H1 (cell line): ENCODE measurements at regions not wholly inside any gene's neighbourhood (a gene's known extent, or its start where the extent isn't known, plus 50 kb on each side); places are given as distances from the start of the nearest gene placed in this dataset.

Source experiments
- CTCF ChIA-PET: fragments of 300-600 bp; sonication (Branson Sonifier 250); formaldehyde crosslinking; loops from one replicate; lab custom pipeline; 2021; ENCODE audit not compliant: partially characterized antibody; lab: Charles Lee
- POLR2A ChIA-PET: fragments of 300-600 bp; sonication (Branson Sonifier 250); formaldehyde crosslinking; loops from one replicate; lab custom pipeline; 2021; ENCODE audit warnings: inconsistent platforms; ENCODE audit not compliant: partially characterized antibody; lab: Charles Lee
- DNase-seq, 2 experiments: peaks; one replicate each; pipeline versions ENCODE4 v3.0.0 to v3.0.0-alpha.2; 2010 to 2022; ENCODE audit warnings: low spot score in 2 of 2, low read depth in 1 of 2, mixed read lengths in 1 of 2
- FAIRE-seq: peaks from 2 replicates; lab custom pipeline; 2011; peaks lifted over from hg19 to GRCh38; lab: Jason Lieb, UNC
- H2AFZ ChIP-seq: 2 replicates; pipeline ENCODE4 v1.8.1; 2012; ENCODE audit warnings: low read length, inconsistent platforms
- H2AK5ac ChIP-seq: 2 replicates; pipeline ENCODE4 v1.6.1; 2013; ENCODE audit warnings: low read depth, low read length
- H2BK120ac ChIP-seq: replicated peaks from 2 replicates; pipeline ENCODE3; 2013; ENCODE audit warnings: low read depth, low read length, inconsistent platforms
- H2BK12ac ChIP-seq: 2 replicates; pipeline ENCODE4 v1.6.1; 2013; ENCODE audit warnings: low read depth, low read length
- H2BK15ac ChIP-seq: 2 replicates; pipeline ENCODE4 v1.6.1; 2013; ENCODE audit warnings: low read length
- H2BK20ac ChIP-seq: 2 replicates; pipeline ENCODE4 v1.6.1; 2013; ENCODE audit warnings: low read length
- H2BK5ac ChIP-seq: 2 replicates; pipeline ENCODE4 v1.6.1; 2013; ENCODE audit warnings: low read depth, low read length
- H3K14ac ChIP-seq: 2 replicates; pipeline ENCODE4 v1.6.1; 2013; ENCODE audit warnings: inconsistent platforms; ENCODE audit not compliant: insufficient read length
- H3K18ac ChIP-seq: 2 replicates; pipeline ENCODE4 v1.6.1; 2013; ENCODE audit warnings: low read length; ENCODE audit errors: extremely low read depth
- H3K23ac ChIP-seq: 2 replicates; pipeline ENCODE4 v1.6.1; 2013; ENCODE audit warnings: inconsistent platforms; ENCODE audit not compliant: insufficient read length
- H3K23me2 ChIP-seq: 2 replicates; pipeline ENCODE4 v1.6.1; 2013; ENCODE audit warnings: low read depth, low read length
- H3K27ac ChIP-seq: 2 replicates; pipeline ENCODE4 v1.6.1; 2011; ENCODE audit warnings: low read depth, low read length, inconsistent platforms
- H3K27me3 ChIP-seq, 4 experiments: replicated peaks in 1 of 4; 1 replicate in 1 of 4; 2 replicates in 3 of 4; pipeline versions ENCODE4 v1.6.1 to v1.8.1; 2011 to 2013; ENCODE audit warnings: low read length in 3 of 4, mild to moderate bottlenecking in 3 of 4, inconsistent platforms in 2 of 4, mixed read lengths in 2 of 4, moderate library complexity in 1 of 4; ENCODE audit not compliant: control insufficient read depth in 3 of 4, insufficient read depth in 3 of 4; ENCODE audit errors: extremely low read depth in 1 of 4
- H3K36me3 ChIP-seq, 4 experiments: 2 replicates each; pipeline versions ENCODE4 v1.6.1 to v1.8.1; 2011 to 2013; ENCODE audit warnings: mild to moderate bottlenecking in 4 of 4, low read length in 3 of 4, moderate library complexity in 2 of 4, control low read depth in 1 of 4, inconsistent platforms in 1 of 4; ENCODE audit not compliant: insufficient read depth in 4 of 4, control insufficient read depth in 2 of 4
- H3K4ac ChIP-seq: replicated peaks from 2 replicates; pipeline ENCODE3; 2013; ENCODE audit warnings: low read length, low read depth, mixed read lengths, inconsistent platforms; ENCODE audit not compliant: insufficient read length
- H3K4me1 ChIP-seq, 4 experiments: replicated peaks in 1 of 4; 1 replicate in 1 of 4; 2 replicates in 3 of 4; pipeline versions ENCODE4 v1.6.1 to v1.8.1; 2011 to 2013; ENCODE audit warnings: low read length in 3 of 4, inconsistent platforms in 2 of 4, mixed read lengths in 1 of 4; ENCODE audit not compliant: insufficient read depth in 4 of 4, control insufficient read depth in 3 of 4
- H3K4me2 ChIP-seq, 2 experiments: 2 replicates each; pipeline versions ENCODE4 v1.6.1 to v1.8.1; 2011 to 2013; ENCODE audit warnings: low read depth in 2 of 2, low read length in 2 of 2, control low read depth in 1 of 2, inconsistent platforms in 1 of 2, mild to moderate bottlenecking in 1 of 2; ENCODE audit not compliant: insufficient read depth in 1 of 2
- H3K4me3 ChIP-seq, 4 experiments: fragments of 200-600, 300-600 bp in 1 of 4; sonication (generic), shearing (Covaris generic), sonication (Bioruptor Twin) in 1 of 4; 2 replicates each; pipeline versions ENCODE4 v1.5.1 to v1.8.1; 2011 to 2016; ENCODE audit warnings: low read length in 4 of 4, low read depth in 3 of 4, control low read depth in 2 of 4, inconsistent platforms in 2 of 4, mild to moderate bottlenecking in 2 of 4, mixed read lengths in 1 of 4, moderate library complexity in 1 of 4; ENCODE audit not compliant: insufficient read depth in 2 of 4; ENCODE audit errors: extremely low read depth in 1 of 4
- H3K56ac ChIP-seq: replicated peaks from 2 replicates; pipeline ENCODE3; 2013; ENCODE audit warnings: low read depth, mild to moderate bottlenecking, mixed read lengths, low read length, inconsistent platforms; ENCODE audit not compliant: insufficient read length
- H3K79me1 ChIP-seq: 2 replicates; pipeline ENCODE4 v1.6.1; 2013; ENCODE audit warnings: low read depth, low read length, control low read depth
- H3K79me2 ChIP-seq, 2 experiments: 2 replicates each; pipeline versions ENCODE4 v1.6.1 to v1.8.1; 2012 to 2013; ENCODE audit warnings: low read length in 2 of 2, mild to moderate bottlenecking in 2 of 2, inconsistent platforms in 1 of 2; ENCODE audit not compliant: insufficient read depth in 2 of 2, control insufficient read depth in 1 of 2
- H3K9ac ChIP-seq, 4 experiments: replicated peaks in 1 of 4; 1 replicate in 1 of 4; 2 replicates in 3 of 4; pipeline versions ENCODE4 v1.6.1 to v1.8.1; 2011 to 2013; ENCODE audit warnings: low read depth in 3 of 4, low read length in 3 of 4, control low read depth in 2 of 4, mild to moderate bottlenecking in 2 of 4, moderate library complexity in 2 of 4, inconsistent platforms in 1 of 4; ENCODE audit errors: extremely low read depth in 1 of 4
- H3K9me3 ChIP-seq, 2 experiments: 2 replicates each; pipeline versions ENCODE4 v1.6.1 to v1.8.1; 2012 to 2013; ENCODE audit warnings: mild to moderate bottlenecking in 2 of 2, moderate library complexity in 2 of 2, control low read depth in 1 of 2, inconsistent platforms in 1 of 2, low read depth in 1 of 2, low read length in 1 of 2, mixed read lengths in 1 of 2; ENCODE audit not compliant: insufficient read depth in 2 of 2
- H4K20me1 ChIP-seq, 2 experiments: replicated peaks in 1 of 2; 2 replicates each; pipeline versions ENCODE3 to v1.8.1; 2011 to 2013; ENCODE audit warnings: inconsistent platforms in 2 of 2, low read length in 2 of 2, mild to moderate bottlenecking in 1 of 2; ENCODE audit not compliant: insufficient read depth in 2 of 2, control insufficient read depth in 1 of 2
- H4K5ac ChIP-seq: 2 replicates; pipeline ENCODE4 v1.6.1; 2013; ENCODE audit warnings: low read length, low read depth, mixed read lengths, inconsistent platforms; ENCODE audit not compliant: insufficient read length
- H4K8ac ChIP-seq: 2 replicates; pipeline ENCODE4 v1.8.0; 2013; ENCODE audit warnings: mild to moderate bottlenecking, moderate library complexity, low read length, inconsistent platforms; ENCODE audit not compliant: insufficient read depth; ENCODE audit errors: extremely low read depth
- H4K91ac ChIP-seq: replicated peaks from 2 replicates; pipeline ENCODE3; 2013; ENCODE audit warnings: low read length, mixed read lengths, inconsistent platforms; ENCODE audit not compliant: insufficient read length
- CHD1 ChIP-seq: IDR thresholded peaks from 2 replicates; pipeline ENCODE4 v1.6.1; 2012; ENCODE audit warnings: low read depth, low read length, improper control_type of control experiment
- CREB1 ChIP-seq: IDR thresholded peaks from 2 replicates; pipeline ENCODE4 v1.6.1; 2012; ENCODE audit warnings: inconsistent platforms
- HDAC2 ChIP-seq, 2 experiments: fragments of 300-600 bp in 1 of 2; sonication (generic) in 1 of 2; IDR thresholded peaks; 2 replicates each; pipeline ENCODE4 v1.6.1; 2011 to 2012; ENCODE audit warnings: low read depth in 2 of 2, low read length in 2 of 2, mild to moderate bottlenecking in 2 of 2, moderate library complexity in 2 of 2, borderline replicate concordance in 1 of 2, inconsistent platforms in 1 of 2
- HDAC6 ChIP-seq: IDR thresholded peaks from one replicate; pipeline ENCODE4 v1.7.1; 2012; ENCODE audit warnings: low read depth, mild to moderate bottlenecking, inconsistent platforms, low read length, moderate library complexity
- RBBP5 ChIP-seq: IDR thresholded peaks from 2 replicates; pipeline ENCODE4 v1.7.1; 2012; ENCODE audit warnings: low read depth, mild to moderate bottlenecking, inconsistent platforms, low read length, moderate library complexity, borderline replicate concordance
- SP2 ChIP-seq: IDR thresholded peaks from 2 replicates; pipeline ENCODE4 v1.6.1; 2012; ENCODE audit warnings: mild to moderate bottlenecking, low read length, inconsistent platforms
- TAF7 ChIP-seq: optimal IDR thresholded peaks from 2 replicates; pipeline ENCODE3; 2011; ENCODE audit warnings: low read depth, mild to moderate bottlenecking, inconsistent platforms, low read length, moderate library complexity, borderline replicate concordance
- TEAD4 ChIP-seq: IDR thresholded peaks from 2 replicates; pipeline ENCODE4 v1.6.1; 2012; ENCODE audit warnings: low read depth, low read length, inconsistent platforms, mixed read lengths
- WGBS, 2 experiments: shearing (Covaris generic) in 1 of 2; methylation state at CpG; one replicate each; pipeline versions ENCODE4 v1.1.6 to v1.1.7; 2013 to 2015; ENCODE audit warnings: low lambda C conversion rate in 2 of 2, mixed read lengths in 2 of 2, inconsistent platforms in 1 of 2, low coverage in 1 of 2, missing lambda C conversion rate in 1 of 2; ENCODE audit not compliant: insufficient replicate concordance in 2 of 2, insufficient coverage in 1 of 2, insufficient read length in 1 of 2; ENCODE audit errors: extremely low coverage in 1 of 2, missing lambda C conversion rate in 1 of 2; 5-methylcytosine and 5-hydroxymethylcytosine counted together
- TF ChIP-seq, protein P1 (sequence below): IDR thresholded peaks from 2 replicates; pipeline ENCODE4 v1.6.1; 2012; ENCODE audit warnings: inconsistent platforms
- TF ChIP-seq, protein P2 (sequence below): IDR thresholded peaks from 2 replicates; pipeline ENCODE4 v1.6.1; 2011; ENCODE audit warnings: low read length, improper control_type of control experiment

GRCh38 chr13:62246581-62246980, 830.9 kb upstream of the PCDH20 start:
- POLR2A ChIA-PET, result interaction anchor here (0.6 kb wide), 1 partner anchor 74 kb away, joined by 3 read pairs; no protein-coding TSS in a partner anchor
- FAIRE-seq, result no peak

More at GRCh38 chr13:62246581-62246980, 830.9 kb upstream of the PCDH20 start:
- H3K56ac ChIP-seq, result no peak overlapping the region
- no peak overlapping the region for H2BK120ac ChIP-seq
- H4K5ac ChIP-seq, result no peak overlapping the region
- no peak overlapping the region for H3K27ac ChIP-seq
- no peaks in the 10 kb centered on the region for H4K20me1 ChIP-seq
- H2BK20ac ChIP-seq, result no peak overlapping the region
- no peaks in the 10 kb centered on the region for H3K4me1 ChIP-seq
- no peak overlapping the region for H4K8ac ChIP-seq
- 0 out of 2 replicates have a peak overlapping the region, but pooled peaks have one; percentile 16 for H2AFZ ChIP-seq
- no peak overlapping the region for H3K23ac ChIP-seq
- H3K36me3 ChIP-seq, result no peaks in the 10 kb centered on the region
- no peak overlapping the region for H3K18ac ChIP-seq
- no peak overlapping the region for H2BK12ac ChIP-seq
- H3K79me2 ChIP-seq, result no peaks in the 10 kb centered on the region
- H2BK5ac ChIP-seq, result no peak overlapping the region
- TF ChIP-seq CREB1 (no peak), TAF7 (no peak), HDAC6 (no peak), CHD1 (no peak), RBBP5 (no peak), TEAD4 (no peak), HDAC2 (IDR thresholded peaks at IDR 0.05; ENCODE audit: borderline replicate concordance in 1 of 2, low read depth in 2 of 2, low read length in 2 of 2) (no peak), SP2 (no peak)
- TF ChIP-seq, protein P1, sequence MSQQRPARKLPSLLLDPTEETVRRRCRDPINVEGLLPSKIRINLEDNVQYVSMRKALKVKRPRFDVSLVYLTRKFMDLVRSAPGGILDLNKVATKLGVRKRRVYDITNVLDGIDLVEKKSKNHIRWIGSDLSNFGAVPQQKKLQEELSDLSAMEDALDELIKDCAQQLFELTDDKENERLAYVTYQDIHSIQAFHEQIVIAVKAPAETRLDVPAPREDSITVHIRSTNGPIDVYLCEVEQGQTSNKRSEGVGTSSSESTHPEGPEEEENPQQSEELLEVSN, result no peak
- TF ChIP-seq, protein P2, sequence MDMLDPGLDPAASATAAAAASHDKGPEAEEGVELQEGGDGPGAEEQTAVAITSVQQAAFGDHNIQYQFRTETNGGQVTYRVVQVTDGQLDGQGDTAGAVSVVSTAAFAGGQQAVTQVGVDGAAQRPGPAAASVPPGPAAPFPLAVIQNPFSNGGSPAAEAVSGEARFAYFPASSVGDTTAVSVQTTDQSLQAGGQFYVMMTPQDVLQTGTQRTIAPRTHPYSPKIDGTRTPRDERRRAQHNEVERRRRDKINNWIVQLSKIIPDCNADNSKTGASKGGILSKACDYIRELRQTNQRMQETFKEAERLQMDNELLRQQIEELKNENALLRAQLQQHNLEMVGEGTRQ, result no peak
- TF ChIP-seq, all 59 proteins: peak for 0
- no peak overlapping the region for H3K4me2 ChIP-seq
- H3K4me3 ChIP-seq, result no peak overlapping the region
- H3K4ac ChIP-seq, result no peak overlapping the region
- peaks cover 0 to 1% (median 0%) of the 10 kb centered on the region in 4 experiments; a peak in 1 of 7 replicates for H3K27me3 ChIP-seq
- H3K9ac ChIP-seq, result no peak overlapping the region
- H2BK15ac ChIP-seq, result no peak overlapping the region
- H4K91ac ChIP-seq, result no peak overlapping the region
- no peaks in the 10 kb centered on the region for H3K79me1 ChIP-seq
- no peak overlapping the region for H3K14ac ChIP-seq
- no peak overlapping the region for H2AK5ac ChIP-seq
- no peaks in the 10 kb centered on the region for H3K23me2 ChIP-seq
- DNase-seq, result no peak
- WGBS, 2 experiments, result 88% methylated on average over 1 of the region's 1 CpG; no CpG with 5 or more reads in 1 of the 2 experiments
- CTCF ChIA-PET, result no interaction called here
- H3K9me3 ChIP-seq, result no peaks in the 10 kb centered on the region
